A549 (cell line): ENCODE measurements at regions not wholly inside any gene's neighbourhood (a gene's known extent, or its start where the extent isn't known, plus 50 kb on each side); places are given as distances from the start of the nearest gene placed in this dataset.

ENCODE experiments used
- ATAC-seq, 2 experiments: fragments of 200-7000 bp in 1 of 2; fragments of >200 bp in 1 of 2; cut with Nextera tagmentation in 1 of 2; cut with Tn5 transposase in 1 of 2; 3 replicates each; pipeline versions ENCODE4 v1.8.0 to v1.9.1; 2018 to 2020; ENCODE audit warnings: mild to moderate bottlenecking in 1 of 2, moderate library complexity in 1 of 2
- CTCF ChIA-PET: fragments of 300-600 bp; sonication (Branson Sonifier 250); formaldehyde crosslinking; extraction: SDS; loops from one replicate; lab custom pipeline; 2021; ENCODE audit warnings: antibody characterized with exemption, inconsistent platforms; lab: Yijun Ruan, JAX
- POLR2A ChIA-PET: fragments of 350-600 bp; formaldehyde crosslinking; extraction: SDS; loops from one replicate; lab custom pipeline; 2021; ENCODE audit warnings: antibody characterized with exemption, inconsistent platforms; lab: Yijun Ruan, JAX
- DNase-seq, 2 experiments: peaks; one replicate each; pipeline versions ENCODE4 v3.0.0 to v3.0.0-alpha.2; 2011 to 2016; ENCODE audit warnings: low read depth in 1 of 2, low spot score in 1 of 2
- FAIRE-seq: peaks from 2 replicates; lab custom pipeline; 2011; peaks lifted over from hg19 to GRCh38; lab: Jason Lieb, UNC
- H3K27ac ChIP-seq, 2 experiments: fragments of >200 bp; sonication (Bioruptor Twin); formaldehyde crosslinking; 3 replicates each; pipeline ENCODE4 v1.5.1; 2016 to 2017
- H3K4me1 ChIP-seq: fragments of >200 bp; sonication (Bioruptor Twin); formaldehyde crosslinking; 3 replicates; pipeline ENCODE4 v1.6.1; 2016
- H3K4me2 ChIP-seq: fragments of >200 bp; sonication (Bioruptor Twin); formaldehyde crosslinking; 3 replicates; pipeline ENCODE4 v1.6.1; 2016
- H3K4me3 ChIP-seq: fragments of >200 bp; sonication (Bioruptor Twin); formaldehyde crosslinking; 3 replicates; pipeline ENCODE4 v1.5.1; 2016
- H3K9me3 ChIP-seq: fragments of >200 bp; sonication (Bioruptor Twin); formaldehyde crosslinking; 3 replicates; pipeline ENCODE4 v1.6.1; 2016
- BCL3 ChIP-seq: fragments of >200 bp; sonication (Bioruptor Twin); formaldehyde crosslinking; IDR thresholded peaks from 3 replicates; pipeline ENCODE4 v1.6.1; 2016
- CBX8 ChIP-seq: fragments of 200-600 bp; sonication (generic); IDR thresholded peaks from 2 replicates; pipeline ENCODE4 v1.6.1; 2016
- CEBPB ChIP-seq, 2 experiments: fragments of >200 bp in 1 of 2; sonication (Bioruptor Twin) in 1 of 2; formaldehyde crosslinking in 1 of 2; IDR thresholded peaks; 2 replicates each; pipeline ENCODE4 v1.6.1; 2012 to 2016
- CHD2 ChIP-seq: fragments of 150-350 bp; IDR thresholded peaks from 2 replicates; pipeline ENCODE4 v1.6.1; 2014; ENCODE audit warnings: low read length; ENCODE audit not compliant: partially characterized antibody
- CHD4 ChIP-seq: fragments of 200-600 bp; sonication (generic); IDR thresholded peaks from 2 replicates; pipeline ENCODE4 v1.6.1; 2016; ENCODE audit warnings: antibody characterized with exemption, mild to moderate bottlenecking, borderline replicate concordance
- CTCF ChIP-seq: fragments of >200 bp; sonication (Bioruptor Twin); formaldehyde crosslinking; IDR thresholded peaks from 3 replicates; pipeline ENCODE4 v1.5.1; 2016
- E2F6 ChIP-seq: IDR thresholded peaks from 2 replicates; pipeline ENCODE4 v1.6.1; 2012; ENCODE audit warnings: low read depth, borderline replicate concordance
- EHF ChIP-seq: fragments of 250-450 bp; sonication (Bioruptor Pico); IDR thresholded peaks from 2 replicates; pipeline ENCODE4 v1.5.0; 2020; ENCODE audit warnings: mild to moderate bottlenecking
- ELK1 ChIP-seq: fragments of 150-350 bp; IDR thresholded peaks from 2 replicates; pipeline ENCODE4 v1.6.1; 2014; ENCODE audit warnings: low read depth, mild to moderate bottlenecking, low read length
- FOSL2 ChIP-seq, 2 experiments: fragments of 450-650 bp in 1 of 2; fragments of >200 bp in 1 of 2; sonication (Bioruptor Twin) in 1 of 2; formaldehyde crosslinking; IDR thresholded peaks; 2 replicates each; pipeline versions ENCODE4 v1.5.0 to v1.6.1; 2016 to 2020; ENCODE audit warnings: mild to moderate bottlenecking in 1 of 2, moderate library complexity in 1 of 2
- FOXS1 ChIP-seq: fragments of 250-450 bp; sonication (Bioruptor Pico); IDR thresholded peaks from 2 replicates; pipeline ENCODE4 v1.5.0; 2020; ENCODE audit warnings: mild to moderate bottlenecking, moderate library complexity
- HDAC2 ChIP-seq: fragments of 200-600 bp; sonication (generic); IDR thresholded peaks from 2 replicates; pipeline ENCODE4 v1.6.1; 2016
- HES2 ChIP-seq: fragments of >200 bp; sonication (Bioruptor Twin); formaldehyde crosslinking; IDR thresholded peaks from 2 replicates; pipeline ENCODE4 v1.6.1; 2016
- HEYL ChIP-seq: fragments of 250-450 bp; sonication (Bioruptor Pico); IDR thresholded peaks from 2 replicates; pipeline ENCODE4 v1.8.0; 2021; ENCODE audit warnings: mild to moderate bottlenecking, moderate library complexity
- HMGXB4 ChIP-seq: fragments of 250-450 bp; sonication (Bioruptor Pico); IDR thresholded peaks from 2 replicates; pipeline ENCODE4 v1.5.0; 2021; ENCODE audit warnings: mild to moderate bottlenecking, moderate library complexity, borderline replicate concordance
- HOXB13 ChIP-seq: fragments of 250-450 bp; sonication (Bioruptor Pico); IDR thresholded peaks from 2 replicates; pipeline ENCODE4 v1.5.0; 2020; ENCODE audit warnings: low read depth, mild to moderate bottlenecking, moderate library complexity
- KDM1A ChIP-seq: fragments of 200-600 bp; sonication (generic); IDR thresholded peaks from 2 replicates; pipeline ENCODE4 v1.6.1; 2016; ENCODE audit warnings: low read depth, mild to moderate bottlenecking
- KDM5A ChIP-seq: fragments of 200-600 bp; sonication (generic); IDR thresholded peaks from 2 replicates; pipeline ENCODE4 v1.6.1; 2016; ENCODE audit warnings: antibody characterized with exemption, mild to moderate bottlenecking
- MAFK ChIP-seq: fragments of 450-650 bp; IDR thresholded peaks from 2 replicates; pipeline ENCODE4 v1.6.1; 2014; ENCODE audit not compliant: partially characterized antibody
- MYC ChIP-seq: IDR thresholded peaks from 2 replicates; pipeline ENCODE4 v1.6.1; 2012; ENCODE audit warnings: mild to moderate bottlenecking, inconsistent platforms, low read length, improper control_type of control experiment, borderline replicate concordance
- POLR2A ChIP-seq: IDR thresholded peaks from 2 replicates; pipeline ENCODE4 v1.6.1; 2012; ENCODE audit warnings: mild to moderate bottlenecking, low read length
- SREBF2 ChIP-seq: fragments of 450-650 bp; IDR thresholded peaks from 2 replicates; pipeline ENCODE4 v1.6.1; 2014; ENCODE audit warnings: mild to moderate bottlenecking, moderate library complexity
- TFCP2L1 ChIP-seq: fragments of 250-450 bp; sonication (Bioruptor Pico); IDR thresholded peaks from 2 replicates; pipeline ENCODE4 v1.5.0; 2021; ENCODE audit warnings: mild to moderate bottlenecking
- ZC3H11A ChIP-seq: fragments of 450-650 bp; IDR thresholded peaks from 2 replicates; pipeline ENCODE4 v1.6.1; 2014; ENCODE audit warnings: antibody characterized with exemption, mild to moderate bottlenecking
- ZNF302 ChIP-seq: fragments of 250-450 bp; sonication (Bioruptor Pico); IDR thresholded peaks from 2 replicates; pipeline ENCODE4 v1.9.0; 2021; ENCODE audit warnings: inconsistent platforms, mild to moderate bottlenecking, moderate library complexity
- WGBS: methylation state at CpG from one replicate; pipeline ENCODE4 v1.1.6; 2017; ENCODE audit errors: missing lambda C conversion rate; 5-methylcytosine and 5-hydroxymethylcytosine counted together

GRCh38 chr17:34001246-34001645 is 253.8 kb upstream of the CCL2 start:
- no peak overlapping the region for H3K4me3 ChIP-seq
- no peak overlapping the region for H3K27ac ChIP-seq
- no peaks in the 10 kb centered on the region for H3K4me1 ChIP-seq
- WGBS, result 0% methylated on average over 2 of the region's 2 CpGs
- TF ChIP-seq EHF (CRISPR knock-in tag), result no peak
- no peak for TF ChIP-seq HMGXB4 (CRISPR knock-in tag)
- no peak for TF ChIP-seq CEBPB (IDR thresholded peaks at IDR 0.05)
- TF ChIP-seq ZC3H11A, result no peak
- no peak for TF ChIP-seq ELK1
- no peak for TF ChIP-seq MAFK
- no peak for TF ChIP-seq HEYL (CRISPR knock-in tag)
- TF ChIP-seq CHD2, result no peak
- no peak for TF ChIP-seq POLR2A
- TF ChIP-seq MYC, result no peak
- no peak for TF ChIP-seq SREBF2
- TF ChIP-seq KDM5A, result no peak
- H3K9me3 ChIP-seq, result peaks cover 3% of the 10 kb centered on the region; the same call in 1 of the 3 replicates
- DNase-seq (no peak), FAIRE-seq (no peak), ATAC-seq (no peak)
- POLR2A ChIA-PET, result no interaction called here
- H3K4me2 ChIP-seq, result no peak overlapping the region
- CTCF ChIA-PET, result no interaction called here

- ChIA-PET CTCF (no interaction called here), POLR2A (no interaction called here)
- DNase-seq, result no peak
- no peaks in the 10 kb centered on the region for H3K4me1 ChIP-seq
- H3K9me3 ChIP-seq, result no peaks in the 10 kb centered on the region
- no peak overlapping the region for H3K27ac ChIP-seq
- TF ChIP-seq FOSL2 (IDR thresholded peaks at IDR 0.05), result no peak
- TF ChIP-seq FOSL2 (CRISPR knock-in tag; IDR thresholded peaks at IDR 0.05), result no peak
- no peak for TF ChIP-seq MYC
- no peak for TF ChIP-seq HES2
- TF ChIP-seq CBX8, result no peak
- no peak for TF ChIP-seq HOXB13 (CRISPR knock-in tag)
- no peak for TF ChIP-seq HDAC2
- TF ChIP-seq CHD2, result no peak
- TF ChIP-seq HMGXB4 (CRISPR knock-in tag), result no peak
- no peak for TF ChIP-seq FOXS1 (CRISPR knock-in tag)
- TF ChIP-seq MAFK, result no peak
- no peak for TF ChIP-seq CTCF
- no peak for TF ChIP-seq TFCP2L1 (CRISPR knock-in tag)
- TF ChIP-seq E2F6, result no peak
- no peak for TF ChIP-seq ZNF302 (CRISPR knock-in tag)
- no peak for TF ChIP-seq BCL3
- no peak for TF ChIP-seq ELK1
- TF ChIP-seq CHD4, result no peak
- no peak for TF ChIP-seq KDM1A
- 0% methylated on average over 3 of the region's 3 CpGs for WGBS
- no peak overlapping the region for H3K4me3 ChIP-seq
- H3K4me2 ChIP-seq, result no peak overlapping the region
- ATAC-seq, result no peak
- FAIRE-seq, result no peak
Observed at GRCh38 chr17:34006126-34006525, 249.0 kb upstream of the CCL2 start.
